ENCODE measurements at regions not wholly inside any gene's neighbourhood (a gene's known extent, or its start where the extent isn't known, plus 50 kb on each side); places are given as distances from the start of the nearest gene placed in this dataset.

GRCh38 chr3:102301155-102301880 lies 133.5 kb upstream of the ZPLD1 start:
- no peak for DNase-seq (ENCODE audit: low spot score)
- Histone ChIP-seq H3K4me1 (ENCODE audit: insufficient read depth, low read length, poor library complexity, severe bottlenecking) (no peaks in the 10 kb centered on the region), H3K27ac (ENCODE audit: low read depth, low read length, poor library complexity, severe bottlenecking) (no peak overlapping the region), H3K36me3 (ENCODE audit: insufficient read depth, low read length) (no peaks in the 10 kb centered on the region), H3K9me3 (ENCODE audit: low read length) (no peaks in the 10 kb centered on the region), H3K9me2 (ENCODE audit: insufficient read depth, low read length) (no peaks in the 10 kb centered on the region), H3K79me2 (ENCODE audit: insufficient read depth, low read depth, low read length) (no peaks in the 10 kb centered on the region), H3K4me3 (ENCODE audit: low read depth, low read length, poor library complexity, severe bottlenecking) (no peak overlapping the region), H4K20me1 (ENCODE audit: insufficient read depth, low read length) (no peaks in the 10 kb centered on the region), H2AFZ (ENCODE audit: low read length) (no peak overlapping the region), H3K4me2 (ENCODE audit: low read length) (no peak overlapping the region)
- ChIA-PET CTCF (ENCODE audit: unreplicated experiment) (no interaction called here), POLR2A (interaction anchor here (0.6 kb wide), 1 partner anchor 24 kb away, joined by 4 read pairs; no protein-coding TSS in a partner anchor)
- TF ChIP-seq EZH2phosphoT487 (IDR thresholded peaks at IDR 0.05; ENCODE audit: borderline replicate concordance, low read depth, low read length) (no peak), CTCF (conservative IDR thresholded peaks at IDR 0.05; ENCODE audit: low read length) (no peak)
- intact Hi-C loops (cut with micrococcal nuclease; ENCODE audit: unreplicated experiment) = no loop called here
- no TSS peak for BruUV-seq (replicated peaks)

- Histone ChIP-seq H2AFZ (ENCODE audit: low read length) (no peak overlapping the region), H3K4me3 (ENCODE audit: low read depth, low read length, poor library complexity, severe bottlenecking) (no peak overlapping the region), H3K4me2 (ENCODE audit: low read length) (no peak overlapping the region), H4K20me1 (ENCODE audit: insufficient read depth, low read length) (no peaks in the 10 kb centered on the region), H3K9me3 (ENCODE audit: low read length) (no peaks in the 10 kb centered on the region), H3K36me3 (ENCODE audit: insufficient read depth, low read length) (no peaks in the 10 kb centered on the region), H3K27ac (ENCODE audit: low read depth, low read length, poor library complexity, severe bottlenecking) (no peak overlapping the region), H3K4me1 (ENCODE audit: insufficient read depth, low read length, poor library complexity, severe bottlenecking) (no peaks in the 10 kb centered on the region), H3K79me2 (ENCODE audit: insufficient read depth, low read depth, low read length) (no peaks in the 10 kb centered on the region), H3K9me2 (ENCODE audit: insufficient read depth, low read length) (no peaks in the 10 kb centered on the region)
- BruUV-seq (replicated peaks) = no TSS peak
- no peak for DNase-seq (ENCODE audit: low spot score)
- intact Hi-C loops (cut with micrococcal nuclease; ENCODE audit: unreplicated experiment) = no loop called here
- CTCF ChIA-PET (ENCODE audit: unreplicated experiment) = no interaction called here
- POLR2A ChIA-PET = interaction anchor here (0.6 to 0.7 kb wide), 2 partner anchors 25 to 1940 kb away, joined by 3 to 4 read pairs; no protein-coding TSS in a partner anchor
- TF ChIP-seq CTCF (conservative IDR thresholded peaks at IDR 0.05; ENCODE audit: low read length) = no peak
- no peak for TF ChIP-seq EZH2phosphoT487 (IDR thresholded peaks at IDR 0.05; ENCODE audit: borderline replicate concordance, low read depth, low read length)
These were observed 132.8 kb upstream of the ZPLD1 start for GRCh38 chr3:102302020-102302419.

GRCh38 chr3:102304550-102304949 lies 130.3 kb upstream of the ZPLD1 start:
- BruUV-seq (replicated peaks) = no TSS peak
- H3K4me3 ChIP-seq (ENCODE audit: low read depth, low read length, poor library complexity, severe bottlenecking) = no peak overlapping the region
- H3K9me2 ChIP-seq (ENCODE audit: insufficient read depth, low read length) = no peaks in the 10 kb centered on the region
- no peaks in the 10 kb centered on the region for H3K36me3 ChIP-seq (ENCODE audit: insufficient read depth, low read length)
- no peaks in the 10 kb centered on the region for H4K20me1 ChIP-seq (ENCODE audit: insufficient read depth, low read length)
- no peak overlapping the region for H3K27ac ChIP-seq (ENCODE audit: low read depth, low read length, poor library complexity, severe bottlenecking)
- no peaks in the 10 kb centered on the region for H3K9me3 ChIP-seq (ENCODE audit: low read length)
- POLR2A ChIA-PET = no interaction called here
- TF ChIP-seq EZH2phosphoT487 (IDR thresholded peaks at IDR 0.05; ENCODE audit: borderline replicate concordance, low read depth, low read length) (no peak), CTCF (conservative IDR thresholded peaks at IDR 0.05; ENCODE audit: low read length) (no peak)
- intact Hi-C loops (cut with micrococcal nuclease; ENCODE audit: unreplicated experiment) = no loop called here
- CTCF ChIA-PET (ENCODE audit: unreplicated experiment) = no interaction called here
- no peak overlapping the region for H2AFZ ChIP-seq (ENCODE audit: low read length)
- no peaks in the 10 kb centered on the region for H3K4me1 ChIP-seq (ENCODE audit: insufficient read depth, low read length, poor library complexity, severe bottlenecking)
- DNase-seq (ENCODE audit: low spot score) = no peak
- H3K4me2 ChIP-seq (ENCODE audit: low read length) = no peak overlapping the region
- no peaks in the 10 kb centered on the region for H3K79me2 ChIP-seq (ENCODE audit: insufficient read depth, low read depth, low read length)
